Stomach smooth muscle (tissue), 2 donors: ENCODE measurements at regions not wholly inside any gene's neighbourhood (a gene's known extent, or its start where the extent isn't known, plus 50 kb on each side); places are given as distances from the start of the nearest gene placed in this dataset.

Experiments
- H3K27ac ChIP-seq: one replicate; pipeline ENCODE4 v1.7.0; 2013; ENCODE audit warnings: mild to moderate bottlenecking, low read length, inconsistent platforms
- H3K27me3 ChIP-seq, 2 donors: one replicate each; pipeline ENCODE4 v1.7.0; 2013; ENCODE audit warnings: low read length in 2 of 2; ENCODE audit not compliant: insufficient read depth in 2 of 2, control insufficient read depth in 1 of 2
- H3K36me3 ChIP-seq, 2 donors: one replicate each; pipeline ENCODE4 v1.7.0; 2013; ENCODE audit warnings: low read length in 2 of 2; ENCODE audit not compliant: control insufficient read depth in 2 of 2, insufficient read depth in 2 of 2
- H3K4me1 ChIP-seq: one replicate; pipeline ENCODE4 v1.7.0; 2013; ENCODE audit warnings: low read length; ENCODE audit not compliant: control insufficient read depth, insufficient read depth
- H3K4me3 ChIP-seq, 2 donors: one replicate each; pipeline ENCODE4 v1.7.0; 2013; ENCODE audit warnings: low read length in 2 of 2
- H3K9ac ChIP-seq, 2 donors: one replicate each; pipeline ENCODE4 v1.7.0; 2013; ENCODE audit warnings: low read length in 2 of 2, mild to moderate bottlenecking in 1 of 2
- H3K9me3 ChIP-seq, 2 donors: one replicate each; pipeline ENCODE4 v1.7.0; 2013; ENCODE audit warnings: low read length in 2 of 2; ENCODE audit not compliant: control insufficient read depth in 2 of 2
- donor health status: healthy.
- donor health status: Pancreatic carcinoma.

DNA sequence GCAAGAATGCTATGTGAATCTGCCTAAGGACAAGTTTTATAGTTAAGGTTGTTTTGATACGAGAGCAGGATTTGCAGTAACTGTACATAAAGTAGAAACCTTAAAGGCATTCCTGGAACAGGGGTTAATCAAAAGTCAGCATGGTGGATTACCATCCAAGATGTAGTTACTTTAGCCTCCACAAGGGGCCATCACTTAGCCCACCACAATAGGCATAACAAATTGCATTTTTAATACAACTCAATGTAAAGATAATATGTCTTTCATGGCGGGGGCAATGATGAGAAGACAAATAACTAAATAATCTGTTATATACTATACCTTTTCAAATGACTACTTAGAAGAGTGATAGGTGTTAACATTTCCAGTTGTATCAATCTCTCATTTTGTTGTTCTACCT is 611.2 kb upstream of the ADGRL4 start:
- Histone ChIP-seq H3K27ac (no peak overlapping the region), H3K4me1 (no peaks in the 10 kb centered on the region), H3K9ac (no peak overlapping the region), H3K27me3 (no peaks in the 10 kb centered on the region), H3K4me3 (no peak overlapping the region), H3K36me3 (no peaks in the 10 kb centered on the region), H3K9me3 (no peaks in the 10 kb centered on the region)

DNA sequence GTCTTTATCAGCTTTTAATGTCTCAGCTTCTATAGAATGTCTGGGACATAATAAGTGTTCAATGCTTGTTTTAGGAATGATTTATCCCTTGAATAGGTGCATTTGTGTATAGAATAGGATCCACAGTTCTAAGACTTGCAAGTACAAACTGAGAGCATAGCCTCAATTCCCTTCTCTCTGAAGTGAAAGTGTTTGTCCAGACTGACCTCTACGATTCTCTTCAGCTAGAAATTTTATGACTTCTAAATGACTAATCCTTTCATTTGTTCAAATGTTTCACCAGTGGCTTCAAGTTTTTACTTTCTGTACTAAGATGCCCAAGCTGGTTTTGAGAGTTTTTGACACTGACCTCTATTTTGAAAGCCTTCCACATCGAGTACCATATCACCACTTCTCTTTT is 608.2 kb upstream of the ADGRL4 start:
- H3K9me3 ChIP-seq, result no peaks in the 10 kb centered on the region
- no peak overlapping the region for H3K9ac ChIP-seq
- H3K4me3 ChIP-seq, result no peak overlapping the region
- H3K27ac ChIP-seq, result no peak overlapping the region
- no peaks in the 10 kb centered on the region for H3K27me3 ChIP-seq
- no peaks in the 10 kb centered on the region for H3K4me1 ChIP-seq
- no peaks in the 10 kb centered on the region for H3K36me3 ChIP-seq

DNA sequence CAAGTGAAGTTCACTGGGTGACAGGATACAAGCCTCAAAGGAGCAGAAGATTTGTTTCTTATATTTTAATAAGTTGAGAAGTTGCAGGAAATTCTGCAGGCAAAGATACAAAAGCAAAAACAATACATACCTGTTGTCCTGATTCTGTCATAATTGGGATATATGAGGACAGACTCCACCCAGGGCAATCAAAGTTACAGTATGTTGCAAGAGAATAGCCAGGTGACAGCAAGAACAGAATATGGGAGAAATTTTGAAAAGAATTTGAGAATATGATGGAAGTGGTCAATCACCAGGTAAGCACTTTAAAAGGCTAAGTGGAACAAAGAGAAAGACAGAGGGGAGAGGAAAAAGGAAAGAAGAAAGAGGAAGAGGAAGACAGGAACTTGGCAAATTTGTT is 607.6 kb upstream of the ADGRL4 start:
- Histone ChIP-seq H3K9me3 (no peaks in the 10 kb centered on the region), H3K4me3 (no peak overlapping the region), H3K9ac (no peak overlapping the region), H3K27me3 (no peaks in the 10 kb centered on the region), H3K36me3 (no peaks in the 10 kb centered on the region), H3K27ac (no peak overlapping the region), H3K4me1 (no peaks in the 10 kb centered on the region)

DNA sequence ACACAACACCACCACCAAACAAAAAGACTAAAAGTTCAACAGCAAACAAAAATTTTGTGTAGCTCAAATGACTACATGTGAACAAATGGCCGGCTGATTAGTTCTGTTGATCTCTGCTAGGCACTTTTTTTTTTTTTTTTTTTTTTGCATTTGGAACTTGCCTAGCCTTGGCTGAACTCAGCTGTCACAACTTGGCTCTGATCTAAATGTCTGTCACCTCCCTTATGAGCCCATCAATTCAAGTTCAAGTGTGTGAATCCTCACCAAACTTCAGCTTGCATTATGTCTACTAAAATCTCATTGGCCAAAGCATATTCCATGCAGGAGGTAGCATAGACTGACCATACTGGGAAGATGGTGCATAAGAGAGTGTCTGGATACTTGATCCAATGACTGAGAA is 606.5 kb upstream of the ADGRL4 start:
- Histone ChIP-seq H3K36me3 (no peaks in the 10 kb centered on the region), H3K27ac (no peak overlapping the region)

DNA sequence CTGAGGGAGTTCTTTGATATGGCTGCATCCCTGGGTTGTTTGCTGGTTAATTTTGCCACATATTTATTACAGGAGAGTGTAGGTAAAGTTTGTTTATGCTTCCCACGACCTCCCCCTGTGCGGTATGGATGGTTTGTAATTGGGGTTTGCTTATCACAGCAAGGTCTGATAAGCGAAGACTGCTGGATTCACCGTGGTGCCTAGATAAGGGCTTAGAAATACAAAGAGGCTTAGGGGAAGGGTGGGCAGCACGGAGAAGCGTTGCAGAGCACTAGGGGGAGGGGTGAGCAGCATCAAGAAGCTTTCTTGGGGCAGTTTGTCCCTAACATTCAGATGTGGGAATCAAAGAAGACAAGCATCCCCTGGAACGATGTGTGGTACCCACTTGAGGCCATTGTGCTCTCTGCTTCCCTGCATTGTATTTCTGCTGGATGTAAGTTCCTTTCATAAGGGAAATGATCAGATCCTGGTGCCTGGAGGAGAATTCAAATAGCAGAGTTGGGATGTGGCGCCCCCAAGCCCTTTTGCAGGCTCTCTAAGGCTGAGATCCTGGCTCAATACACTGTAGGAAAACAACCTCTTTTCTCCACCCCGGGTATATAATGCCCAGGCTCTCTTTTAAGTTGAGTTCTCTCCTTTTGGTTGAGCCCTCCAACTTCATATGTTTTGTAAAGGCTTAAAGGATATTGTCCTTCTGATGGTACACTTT is 598.1 kb upstream of the ADGRL4 start:
- Histone ChIP-seq H3K27ac (no peak overlapping the region), H3K27me3 (no peaks in the 10 kb centered on the region), H3K4me3 (no peak overlapping the region), H3K9ac (no peak overlapping the region), H3K36me3 (no peaks in the 10 kb centered on the region), H3K9me3 (no peaks in the 10 kb centered on the region), H3K4me1 (no peaks in the 10 kb centered on the region)

More for the DNA sequence above, 606.5 kb upstream of the ADGRL4 start:
- H3K4me1 ChIP-seq, result no peaks in the 10 kb centered on the region
- no peak overlapping the region for H3K4me3 ChIP-seq
- H3K9me3 ChIP-seq, result no peaks in the 10 kb centered on the region
- no peak overlapping the region for H3K9ac ChIP-seq
- H3K27me3 ChIP-seq, result no peaks in the 10 kb centered on the region

DNA sequence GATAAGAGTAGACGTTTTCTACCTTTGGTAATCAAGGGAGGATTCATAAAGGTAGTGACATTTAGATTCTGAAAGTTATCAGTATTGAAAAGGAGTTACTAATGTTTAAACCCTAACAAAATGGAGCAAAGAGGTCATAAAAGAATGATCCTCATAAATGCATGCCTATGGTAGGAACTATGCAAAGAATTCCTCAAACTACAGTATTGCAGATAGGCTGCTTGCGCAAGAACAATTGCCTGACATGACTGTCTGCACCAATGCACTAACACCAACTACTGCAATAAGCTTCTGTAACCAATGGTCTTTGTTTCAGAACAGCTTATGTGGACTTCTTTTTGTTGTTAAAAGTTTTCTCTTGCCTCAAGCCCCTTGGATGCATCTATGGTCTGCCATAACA is 597.3 kb upstream of the ADGRL4 start:
- Histone ChIP-seq H3K4me1 (no peaks in the 10 kb centered on the region), H3K4me3 (no peak overlapping the region), H3K36me3 (no peaks in the 10 kb centered on the region), H3K27me3 (no peaks in the 10 kb centered on the region), H3K9me3 (no peaks in the 10 kb centered on the region), H3K27ac (no peak overlapping the region), H3K9ac (no peak overlapping the region)

DNA sequence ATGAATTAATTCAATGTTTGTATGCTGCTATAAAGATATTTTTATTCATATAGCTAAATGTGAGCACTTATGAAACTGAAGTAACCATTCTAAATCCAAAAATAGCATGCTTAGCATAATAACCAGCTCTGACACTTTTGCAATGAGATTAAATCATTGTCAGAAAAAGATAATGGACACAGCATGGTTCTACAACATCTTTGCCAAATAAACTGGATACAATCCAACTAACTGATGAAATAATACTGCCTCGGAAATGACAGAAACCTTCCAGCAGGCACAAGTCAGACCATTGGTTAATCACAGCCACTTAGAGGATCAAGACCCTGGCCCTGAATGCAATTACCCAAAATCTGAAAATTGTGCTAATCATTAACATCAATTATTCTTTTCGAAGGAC is 592.7 kb upstream of the ADGRL4 start:
- Histone ChIP-seq H3K9ac (no peak overlapping the region), H3K27me3 (no peaks in the 10 kb centered on the region), H3K4me1 (no peaks in the 10 kb centered on the region), H3K4me3 (no peak overlapping the region), H3K36me3 (no peaks in the 10 kb centered on the region), H3K9me3 (no peaks in the 10 kb centered on the region), H3K27ac (no peak overlapping the region)

DNA sequence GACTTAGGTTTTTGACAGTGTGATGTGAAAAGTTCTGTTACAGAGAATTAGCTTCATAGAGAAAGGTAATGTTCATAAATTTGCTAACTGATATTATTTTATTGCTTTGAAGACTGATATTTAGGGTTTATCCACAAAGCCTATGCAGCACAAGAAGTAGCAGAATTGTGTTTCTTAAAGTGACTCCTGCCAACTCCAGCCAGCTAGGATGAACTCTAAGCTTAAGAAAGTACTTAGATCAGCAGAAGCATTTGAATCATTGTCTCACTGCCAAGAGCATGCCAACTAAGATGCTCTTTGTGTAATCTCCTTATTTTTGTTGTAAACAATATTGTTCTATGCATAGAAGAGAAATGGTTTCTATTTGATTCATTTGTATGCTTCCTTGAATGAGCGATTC is 589.4 kb upstream of the ADGRL4 start:
- Histone ChIP-seq H3K27me3 (no peaks in the 10 kb centered on the region), H3K4me3 (no peak overlapping the region), H3K9me3 (no peaks in the 10 kb centered on the region), H3K4me1 (no peaks in the 10 kb centered on the region), H3K27ac (no peak overlapping the region), H3K36me3 (no peaks in the 10 kb centered on the region), H3K9ac (no peak overlapping the region)

DNA sequence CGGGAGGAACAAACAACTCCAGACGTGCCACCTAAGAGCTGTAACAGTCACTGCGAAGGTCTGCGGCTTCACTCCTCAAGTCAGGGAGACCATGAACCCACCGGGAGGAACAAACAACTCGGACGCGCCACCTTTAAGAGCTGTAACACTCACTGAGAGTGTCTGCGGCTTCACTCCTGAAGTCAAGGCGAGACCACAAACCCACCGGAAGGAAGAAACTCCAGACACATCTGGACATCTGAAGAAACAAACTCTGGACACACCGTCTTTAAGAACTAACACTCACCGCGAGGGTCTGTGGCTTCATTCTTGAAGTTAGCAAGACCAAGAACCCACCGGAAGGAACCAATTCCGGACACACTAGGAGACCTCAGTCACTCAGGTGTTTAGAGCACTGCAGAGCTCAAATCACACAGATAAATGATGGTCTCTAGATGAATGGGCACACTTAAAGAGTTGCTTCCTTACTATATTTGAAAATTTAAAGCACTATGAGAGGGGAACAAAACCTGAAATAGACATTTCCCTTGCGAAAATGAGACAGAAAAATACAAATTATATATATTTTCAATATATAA is 587.7 kb upstream of the ADGRL4 start:
- Histone ChIP-seq H3K4me3 (no peak overlapping the region), H3K36me3 (no peaks in the 10 kb centered on the region), H3K9ac (no peak overlapping the region), H3K4me1 (no peaks in the 10 kb centered on the region), H3K27ac (no peak overlapping the region), H3K27me3 (no peaks in the 10 kb centered on the region), H3K9me3 (no peaks in the 10 kb centered on the region)

DNA sequence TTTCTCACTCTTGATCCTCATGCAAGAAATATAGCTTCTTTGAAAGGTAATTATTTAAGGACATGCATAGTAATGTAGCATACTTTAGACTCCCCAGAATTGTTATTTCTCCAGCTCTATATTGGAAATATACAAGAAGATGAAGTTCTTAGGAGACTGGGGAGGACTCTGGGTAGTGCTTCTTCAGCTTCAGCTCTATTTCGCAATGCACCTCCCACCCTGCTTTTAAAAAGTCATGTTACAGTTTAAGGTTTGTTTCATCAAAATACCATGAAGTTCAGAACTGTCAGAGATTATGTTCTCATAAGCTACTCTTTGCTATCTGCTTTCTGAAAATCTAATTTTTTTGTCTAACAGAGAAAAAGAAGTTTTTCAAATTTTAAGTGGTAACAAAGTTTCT is 586.2 kb upstream of the ADGRL4 start:
- Histone ChIP-seq H3K9ac (no peak overlapping the region), H3K27ac (no peak overlapping the region), H3K9me3 (no peaks in the 10 kb centered on the region), H3K4me3 (no peak overlapping the region), H3K4me1 (no peaks in the 10 kb centered on the region), H3K27me3 (no peaks in the 10 kb centered on the region), H3K36me3 (no peaks in the 10 kb centered on the region)

DNA sequence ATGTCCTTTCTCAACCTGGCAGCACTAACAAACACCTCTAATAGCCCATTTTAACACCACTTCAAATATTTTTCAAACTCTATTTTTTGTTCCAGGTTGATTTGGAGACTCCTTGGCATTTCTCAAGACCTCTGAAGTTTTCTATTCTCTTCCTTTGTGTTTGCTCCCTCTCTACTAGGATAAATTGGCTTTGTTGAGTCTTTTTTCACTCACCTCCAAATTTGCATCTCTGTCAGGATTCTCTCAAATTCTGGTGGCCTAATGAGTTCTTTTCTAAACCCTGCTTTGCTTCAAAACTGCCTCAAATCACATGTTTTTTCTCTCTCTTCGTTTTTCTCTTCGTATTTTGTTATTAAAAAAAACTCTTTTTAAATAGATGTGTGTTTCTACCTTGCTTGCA is 582.2 kb upstream of the ADGRL4 start:
- H3K27ac ChIP-seq, result no peak overlapping the region
- H3K9ac ChIP-seq, result no peak overlapping the region
- no peaks in the 10 kb centered on the region for H3K9me3 ChIP-seq
- no peaks in the 10 kb centered on the region for H3K36me3 ChIP-seq
- no peaks in the 10 kb centered on the region for H3K4me1 ChIP-seq
- H3K27me3 ChIP-seq, result no peaks in the 10 kb centered on the region
- H3K4me3 ChIP-seq, result no peak overlapping the region
